Hematopoietic multipotent progenitor cell treated with erythropoietin and hydrocortisone succinate and interleukin-3 and kit ligand, for 4 days (in vitro differentiated cells): ENCODE measurements at regions not wholly inside any gene's neighbourhood (a gene's known extent, or its start where the extent isn't known, plus 50 kb on each side); places are given as distances from the start of the nearest gene placed in this dataset.

Experiments used
- DNase-seq: peaks from one replicate; pipeline ENCODE4 v3.0.0-alpha.2; 2015

DNA sequence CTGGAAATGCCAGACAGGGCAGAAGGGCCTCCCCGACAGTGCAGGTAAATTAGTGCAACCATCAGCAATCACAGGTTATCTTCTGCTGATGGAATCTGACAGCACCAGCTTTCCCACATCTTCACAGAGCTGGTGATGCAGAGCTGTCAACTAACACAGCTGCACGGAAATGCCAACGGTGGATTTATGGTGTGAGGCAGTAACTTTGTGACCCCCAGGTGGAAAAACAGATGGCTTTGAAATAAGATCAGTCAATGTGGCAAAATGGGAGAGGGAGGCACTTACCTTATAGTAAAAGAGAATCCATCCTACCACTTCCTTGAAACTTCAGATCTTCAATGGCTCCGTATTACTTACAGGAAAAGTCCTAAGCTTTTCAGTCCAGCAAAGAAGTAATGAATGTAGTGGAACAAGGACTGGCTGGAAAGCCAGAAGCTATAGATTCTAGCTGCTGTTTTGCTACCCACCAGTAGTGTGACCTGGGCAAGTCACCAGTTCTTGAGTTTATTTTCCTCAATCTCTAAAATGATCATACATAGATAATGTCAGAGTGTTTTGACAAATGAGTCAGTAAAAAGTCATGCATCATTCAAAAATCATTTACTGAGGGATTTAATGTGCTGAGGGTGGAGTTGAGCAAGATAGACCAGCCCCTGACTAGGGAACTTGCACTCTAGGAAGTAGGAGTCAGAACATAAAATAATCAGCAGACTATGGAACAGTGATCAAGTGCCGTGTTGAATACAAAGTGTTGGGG, 245.7 kb upstream of the JUN start:
- no peak for DNase-seq

DNA sequence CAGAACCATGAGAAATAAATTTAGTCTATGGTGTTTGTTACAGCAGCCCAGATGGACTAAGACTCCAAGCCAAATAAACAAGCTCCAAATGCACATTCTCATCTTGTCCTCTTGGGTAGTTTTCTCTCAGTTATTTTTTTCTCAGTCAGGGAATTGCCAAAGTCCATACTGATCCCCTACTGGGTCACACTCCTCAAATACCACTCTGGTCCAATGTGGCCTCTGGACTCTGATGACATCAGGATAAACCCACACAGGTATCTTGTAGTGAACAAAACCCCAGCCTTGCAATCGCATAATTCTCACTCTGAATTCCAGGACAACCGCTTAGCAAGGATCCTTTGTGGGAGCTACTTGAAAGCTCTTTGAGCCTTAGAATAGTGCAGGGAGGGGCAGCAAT, 248.4 kb upstream of the JUN start:
- DNase-seq: no peak

DNA sequence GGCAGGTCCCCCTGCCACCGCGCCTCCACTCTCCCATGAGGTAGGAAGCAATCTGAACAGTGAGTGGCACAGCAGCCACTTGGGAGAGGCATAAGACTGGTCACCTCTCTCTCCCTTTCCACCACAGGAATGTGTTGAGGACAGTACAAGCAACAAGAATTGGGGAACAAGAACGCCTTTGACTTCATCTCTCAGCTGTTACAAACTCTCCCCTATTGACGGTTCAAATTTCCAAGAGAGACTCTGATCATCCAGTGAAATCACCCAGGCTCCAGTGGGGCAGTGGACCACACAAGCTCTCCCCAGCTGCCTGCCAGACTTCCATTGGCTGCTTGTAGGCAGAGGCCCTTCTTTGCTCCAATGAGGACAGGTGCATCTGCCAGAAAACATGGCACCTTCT, 249.9 kb upstream of the JUN start:
- DNase-seq: no peak

DNA sequence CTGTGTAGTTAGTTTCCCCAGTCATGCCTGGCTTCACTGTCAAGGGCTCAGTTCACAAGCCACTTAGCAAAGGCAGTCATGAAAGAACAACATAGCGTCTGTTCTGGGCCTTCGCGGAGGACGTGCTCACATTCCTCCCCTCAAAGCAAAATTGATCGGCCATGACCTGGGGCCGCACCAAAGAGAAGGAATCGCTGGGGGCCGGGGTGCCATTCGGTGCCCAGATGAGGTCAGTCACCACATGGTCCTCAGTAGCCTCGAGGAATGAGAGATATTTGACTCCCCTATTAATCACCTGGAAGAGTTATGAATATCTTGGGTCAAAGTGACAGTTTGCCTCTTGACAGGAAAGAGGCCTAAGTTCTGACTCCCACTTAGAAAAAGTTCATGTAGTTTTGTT, 251.1 kb upstream of the JUN start:
- no peak for DNase-seq

DNA sequence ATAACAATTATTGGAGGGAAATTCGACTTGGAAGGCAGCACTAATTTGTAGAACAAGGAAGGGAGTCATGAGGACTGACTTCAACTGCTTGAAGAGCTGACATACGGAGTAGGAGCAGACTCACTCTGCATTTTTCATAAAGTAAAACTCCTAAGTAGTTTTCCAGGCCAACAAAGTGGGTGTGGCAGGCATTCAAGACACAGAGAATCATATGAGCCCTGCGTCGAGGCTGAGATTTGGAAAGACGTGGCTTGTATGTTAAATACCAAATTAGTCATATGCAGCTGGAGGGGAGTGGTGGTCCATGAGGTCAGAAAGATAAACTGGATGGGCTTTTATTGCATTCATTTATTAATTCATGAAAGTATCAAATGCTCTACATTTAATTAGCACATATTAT, 255.7 kb upstream of the JUN start:
- no peak for DNase-seq

DNA sequence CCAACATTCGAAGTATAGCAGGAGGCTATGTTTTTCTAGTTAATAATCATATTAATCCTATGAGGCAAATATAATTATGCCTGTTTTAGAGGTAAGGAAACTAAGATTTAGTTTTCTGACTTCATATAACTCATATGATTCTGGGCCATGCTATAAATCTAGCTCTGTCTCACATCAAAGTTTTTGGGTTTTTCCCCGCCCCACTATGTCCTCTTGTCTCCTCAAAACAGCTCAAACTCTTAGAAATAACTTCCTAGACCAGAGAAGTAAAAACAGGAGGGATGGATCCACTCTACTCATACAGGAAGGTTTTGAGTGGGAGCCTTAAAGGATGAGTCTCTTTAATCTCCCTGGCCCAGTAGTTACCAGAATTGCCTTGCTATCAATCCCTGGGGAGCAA, 256.4 kb upstream of the FGGY start:
- no peak for DNase-seq

DNA sequence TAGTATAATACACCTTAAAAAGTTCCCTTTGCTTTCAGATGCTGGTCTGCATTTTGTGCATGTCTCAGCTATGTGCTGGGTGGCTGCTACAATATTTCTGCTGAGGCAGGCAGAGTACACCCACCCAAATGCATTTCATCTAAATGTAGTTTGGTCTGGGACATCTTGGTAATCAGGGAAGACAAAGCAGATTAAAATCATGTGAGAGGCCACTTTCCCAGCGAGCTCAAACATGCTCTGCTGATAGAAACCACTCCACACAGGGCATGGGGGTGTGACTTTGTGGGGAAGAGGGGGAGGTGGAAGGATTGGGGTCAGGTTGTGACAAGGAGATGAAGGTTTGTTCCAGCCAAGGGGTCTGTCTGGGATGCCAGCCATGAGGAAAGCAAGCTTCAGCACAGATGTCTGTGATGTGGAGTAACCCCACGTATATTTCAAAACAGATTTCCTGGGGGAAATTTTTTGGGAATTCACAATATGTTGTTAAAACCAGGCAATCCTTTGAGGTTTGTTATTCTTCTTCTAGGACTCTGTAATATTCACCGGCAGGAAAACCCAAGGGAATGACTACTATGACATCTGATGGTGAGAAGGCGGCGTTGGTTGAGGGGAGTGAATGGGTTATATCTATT, 255.1 kb upstream of the FGGY start:
- DNase-seq: no peak

DNA sequence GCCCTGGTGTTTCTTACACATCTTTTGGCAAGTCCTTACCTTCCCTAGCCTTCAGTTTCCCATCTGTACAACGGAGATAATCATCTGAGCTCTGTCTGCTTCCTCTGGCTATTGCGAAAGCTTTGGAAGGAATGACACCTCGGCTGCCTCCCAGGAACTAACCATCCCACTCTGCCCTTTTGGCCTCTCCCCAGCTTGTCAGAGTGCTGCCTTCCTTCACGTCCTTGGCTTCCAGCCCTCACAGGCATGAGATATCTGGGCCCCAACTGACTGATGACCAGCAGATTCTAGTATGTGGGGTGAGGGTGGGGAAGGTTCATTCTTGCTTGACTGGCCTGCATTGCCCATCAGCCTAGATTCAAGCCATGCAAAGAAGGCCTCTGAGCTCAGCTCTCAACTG, 253.1 kb upstream of the FGGY start:
- peak; percentile 13 for DNase-seq

DNA sequence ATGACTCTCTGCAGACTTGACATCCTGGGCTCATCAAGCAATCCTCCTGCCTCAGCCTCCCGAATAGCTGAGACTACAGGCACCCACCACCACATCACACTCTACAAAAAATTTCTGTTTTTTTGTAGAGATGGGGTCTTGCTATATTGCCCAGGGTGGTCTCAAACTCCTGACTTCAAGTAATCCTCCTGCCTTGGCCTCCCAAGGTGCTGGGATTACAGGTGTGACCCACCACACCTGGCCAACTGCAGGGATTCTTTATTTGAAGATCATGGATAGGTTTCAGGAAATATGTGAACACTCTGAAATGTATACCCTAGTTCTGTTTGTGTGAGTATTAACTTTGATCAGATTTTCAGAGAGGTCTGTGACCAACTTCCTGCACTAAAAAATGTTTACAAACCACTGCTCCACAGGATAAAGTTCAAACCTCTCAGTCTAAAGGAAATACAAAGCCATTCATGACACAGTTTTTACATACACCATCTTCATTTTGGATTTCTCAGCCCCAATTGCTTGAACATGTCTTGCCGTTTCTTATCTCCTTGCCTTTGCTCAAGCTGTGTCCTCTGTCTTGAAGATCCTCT, 252.3 kb upstream of the FGGY start:
- DNase-seq: no peak

DNA sequence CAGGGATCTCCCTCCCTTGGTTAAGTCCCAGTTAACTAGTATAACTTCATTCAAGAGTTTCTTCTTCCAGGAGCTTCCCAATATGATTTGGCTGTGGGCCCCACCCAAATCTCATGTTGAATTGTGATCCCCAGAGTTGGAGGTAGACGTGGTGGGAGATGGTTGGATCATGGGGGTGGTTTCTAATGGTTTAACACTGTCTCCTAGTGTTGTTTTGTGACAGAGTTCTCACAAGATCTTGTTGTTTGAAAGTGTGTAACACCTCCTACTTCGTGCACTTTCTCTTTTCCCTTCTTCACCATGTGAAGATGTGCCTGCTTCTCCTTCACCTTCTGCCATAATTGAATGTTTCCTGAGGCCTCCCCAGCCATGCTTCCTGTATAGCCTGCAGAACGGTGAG, 251.8 kb upstream of the FGGY start:
- DNase-seq: no peak

DNA sequence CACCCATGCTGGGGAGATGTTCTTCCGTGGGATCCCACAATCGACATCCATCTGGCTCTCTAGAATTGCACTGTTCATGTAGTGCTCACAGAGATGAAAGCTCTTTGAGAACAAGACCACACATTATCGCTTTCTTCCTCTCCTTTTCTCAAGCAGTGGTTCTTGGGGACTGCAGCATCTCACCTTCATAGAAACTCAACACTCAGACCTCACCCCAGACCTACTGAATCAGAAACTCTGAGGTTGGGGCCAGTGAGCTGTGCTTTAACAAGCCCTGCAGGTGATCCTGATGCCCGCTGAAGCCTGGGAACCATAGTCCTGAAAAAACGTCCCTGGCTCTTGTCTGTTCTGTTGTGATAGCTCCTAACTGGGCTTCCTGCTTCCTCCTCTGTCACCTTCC, 251.3 kb upstream of the FGGY start:
- DNase-seq: no peak

DNA sequence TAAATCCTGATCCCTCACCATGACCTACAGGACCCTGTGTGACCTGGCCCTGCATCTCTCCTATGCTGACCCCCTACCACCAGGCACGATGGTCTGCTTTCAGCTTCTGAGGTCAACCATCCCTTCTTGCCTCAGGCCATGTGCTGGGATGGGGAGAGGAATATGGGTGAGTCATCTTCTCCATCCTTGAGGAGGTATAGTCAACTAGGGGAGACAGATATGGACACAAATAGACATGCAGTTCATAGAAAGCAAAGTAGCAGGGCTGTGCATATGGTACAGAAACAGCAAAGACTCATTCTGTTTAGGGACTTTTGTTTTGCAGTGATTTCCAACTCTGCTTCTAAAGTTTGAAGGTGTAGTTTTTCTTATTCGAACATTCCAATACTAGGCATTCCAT, 250.8 kb upstream of the FGGY start:
- no peak for DNase-seq

DNA sequence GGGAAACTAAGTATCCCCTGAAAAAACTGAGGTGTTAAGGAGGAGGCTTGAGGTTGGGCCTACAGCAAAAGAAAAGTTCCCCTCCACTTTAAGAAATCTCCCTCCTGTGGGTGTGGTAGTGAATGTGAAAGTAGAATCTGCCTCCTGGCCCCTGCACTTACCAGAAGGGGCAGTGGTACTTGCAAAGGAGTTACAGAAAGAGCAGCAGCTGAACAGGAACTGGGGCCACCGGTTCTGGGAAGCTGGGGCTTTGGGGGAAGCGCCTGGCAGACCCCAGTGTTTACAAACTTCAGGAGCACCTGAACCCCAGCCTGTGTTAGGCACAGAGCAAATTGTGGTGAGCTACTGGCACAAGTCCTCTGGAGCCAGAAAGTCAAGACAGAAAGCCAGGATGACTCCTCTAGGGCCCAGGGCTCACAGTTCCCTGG, 250.2 kb upstream of the FGGY start:
- DNase-seq: peak; percentile 44

DNA sequence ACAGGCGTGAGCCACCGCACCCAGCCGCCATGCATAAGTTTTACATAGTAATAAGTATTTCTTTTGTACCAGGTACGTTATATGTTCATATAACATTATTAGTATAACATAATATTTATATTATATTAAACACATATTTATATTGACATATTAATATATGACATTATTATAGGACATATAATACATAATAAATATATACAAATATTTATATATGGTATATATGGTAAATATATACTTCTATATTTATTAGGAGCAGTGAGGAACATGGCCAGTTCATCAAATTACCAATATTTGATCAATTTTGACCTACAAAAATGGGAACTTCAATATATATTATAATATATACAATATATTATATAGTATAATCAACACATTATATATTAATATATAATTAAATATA, 245.9 kb upstream of the FGGY start:
- no peak for DNase-seq

DNA sequence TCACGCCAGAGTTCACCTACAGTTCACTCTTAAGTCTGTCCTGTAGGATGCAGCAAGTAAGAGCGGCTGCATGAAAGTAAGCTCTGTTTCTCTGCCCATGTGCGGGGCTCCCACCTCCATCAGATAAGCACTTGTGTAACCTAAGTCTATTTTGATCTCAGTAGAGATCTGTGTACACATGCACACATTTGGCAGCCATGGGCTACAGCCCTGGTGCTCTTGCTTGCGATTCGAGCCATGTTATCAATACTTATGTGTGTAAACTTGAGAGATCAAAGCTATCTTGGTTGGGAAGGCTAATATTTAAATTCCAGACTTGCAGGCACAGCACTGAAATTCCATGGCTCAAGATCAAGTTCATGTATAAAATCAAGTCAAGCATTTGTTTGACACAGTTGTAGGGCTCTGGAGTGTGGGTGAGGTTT, 244.7 kb upstream of the FGGY start:
- no peak for DNase-seq

DNA sequence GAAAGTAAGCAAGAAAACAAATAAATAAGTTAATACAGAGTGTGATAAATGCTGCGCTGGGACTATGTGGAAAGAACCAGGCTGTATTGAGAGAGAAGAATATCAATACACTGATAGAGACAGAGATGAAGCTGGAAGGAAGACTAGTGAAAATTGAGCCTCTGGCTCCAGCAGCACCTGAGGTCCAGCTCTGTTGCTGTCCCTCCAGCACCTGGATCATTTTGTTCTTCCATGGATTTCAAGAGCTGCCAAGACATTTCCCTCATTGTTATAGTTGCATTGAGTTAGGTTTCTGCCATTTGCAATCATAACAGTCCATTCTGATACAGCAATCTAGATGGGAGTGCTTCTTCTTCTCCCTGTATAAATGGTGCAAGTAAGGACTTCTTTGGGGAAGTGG, 242.7 kb upstream of the FGGY start:
- DNase-seq: no peak

DNA sequence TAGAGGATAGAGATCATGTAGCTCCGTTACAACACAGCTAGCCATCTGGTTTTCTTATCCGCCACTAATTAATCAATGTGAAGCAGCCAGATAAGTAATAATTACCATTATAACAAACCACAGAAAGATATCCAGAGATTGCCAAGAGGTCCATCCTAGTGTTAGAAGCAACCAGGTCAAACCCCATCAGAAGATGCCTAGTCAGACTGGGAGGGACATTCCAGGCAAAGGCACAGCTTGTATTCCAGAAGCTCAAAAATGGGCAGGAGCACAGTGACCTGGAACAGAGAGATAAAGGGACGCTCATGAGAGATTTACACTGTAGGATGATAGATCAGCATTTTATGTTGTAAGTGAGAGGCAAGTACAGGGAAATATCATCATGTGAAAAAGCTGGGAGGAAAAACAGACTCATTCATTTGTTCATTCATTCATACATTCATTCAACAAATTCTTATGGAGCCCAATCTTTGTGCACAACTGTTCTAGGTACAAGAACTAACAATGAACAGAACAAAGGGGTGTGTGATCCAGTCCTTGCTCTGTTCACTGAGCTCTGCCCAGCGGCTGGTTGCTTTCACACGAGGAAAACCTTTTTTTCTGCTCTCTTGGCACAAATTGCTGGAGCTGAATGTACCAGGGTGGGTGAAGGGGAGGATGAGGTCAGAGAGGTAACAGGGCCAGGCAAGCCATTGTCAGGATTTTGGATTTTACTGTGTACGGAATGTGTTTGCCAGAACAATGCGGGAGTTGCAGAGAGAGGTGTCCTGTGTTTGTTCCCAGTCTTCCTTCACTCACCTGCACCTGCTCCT, 240.8 kb upstream of the FGGY start:
- peak; percentile 41 for DNase-seq

DNA sequence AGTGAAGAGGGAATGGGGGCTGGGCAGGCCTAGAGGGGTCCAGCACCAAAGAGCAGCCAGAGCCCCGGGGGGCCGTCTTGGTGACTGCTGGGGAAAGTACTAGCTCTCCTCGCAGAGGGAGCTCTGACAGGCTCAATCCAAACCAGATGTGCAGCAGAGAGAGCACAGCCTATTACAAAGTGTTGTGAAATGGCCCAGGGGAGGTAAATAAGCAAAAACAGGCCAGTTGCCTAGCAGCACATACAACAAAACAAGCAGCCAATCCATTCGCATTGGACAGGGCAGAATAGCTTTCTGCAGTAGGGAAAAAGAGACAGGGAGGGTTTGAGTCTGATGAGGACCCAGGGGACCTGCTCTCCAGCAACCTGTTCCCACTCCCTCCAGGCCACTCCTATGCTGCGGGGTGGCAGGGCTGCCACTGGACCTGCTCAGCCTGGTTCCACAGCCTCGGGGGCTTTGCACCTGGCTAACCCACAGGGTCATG, 239.6 kb upstream of the FGGY start:
- DNase-seq: peak; percentile 40

DNA sequence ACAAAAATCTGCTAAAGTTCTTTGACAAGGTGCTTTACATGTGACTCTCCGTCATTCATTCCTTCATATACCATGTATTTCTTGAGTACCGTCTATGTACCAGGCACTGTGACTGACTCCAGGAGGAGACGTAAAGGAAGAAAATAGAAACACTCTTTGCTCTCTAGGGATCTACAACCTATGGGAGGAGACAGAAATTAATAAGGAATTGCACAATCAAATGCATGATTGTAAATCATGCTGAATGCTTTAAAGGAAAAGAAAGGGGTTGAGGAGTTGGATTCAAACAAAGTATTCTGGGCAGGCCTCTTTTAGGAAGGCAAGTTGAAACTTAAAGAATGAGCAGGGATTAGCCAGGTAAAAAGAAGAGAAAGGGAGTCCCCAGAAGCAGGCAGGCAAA, 239.1 kb upstream of the FGGY start:
- DNase-seq: no peak

DNA sequence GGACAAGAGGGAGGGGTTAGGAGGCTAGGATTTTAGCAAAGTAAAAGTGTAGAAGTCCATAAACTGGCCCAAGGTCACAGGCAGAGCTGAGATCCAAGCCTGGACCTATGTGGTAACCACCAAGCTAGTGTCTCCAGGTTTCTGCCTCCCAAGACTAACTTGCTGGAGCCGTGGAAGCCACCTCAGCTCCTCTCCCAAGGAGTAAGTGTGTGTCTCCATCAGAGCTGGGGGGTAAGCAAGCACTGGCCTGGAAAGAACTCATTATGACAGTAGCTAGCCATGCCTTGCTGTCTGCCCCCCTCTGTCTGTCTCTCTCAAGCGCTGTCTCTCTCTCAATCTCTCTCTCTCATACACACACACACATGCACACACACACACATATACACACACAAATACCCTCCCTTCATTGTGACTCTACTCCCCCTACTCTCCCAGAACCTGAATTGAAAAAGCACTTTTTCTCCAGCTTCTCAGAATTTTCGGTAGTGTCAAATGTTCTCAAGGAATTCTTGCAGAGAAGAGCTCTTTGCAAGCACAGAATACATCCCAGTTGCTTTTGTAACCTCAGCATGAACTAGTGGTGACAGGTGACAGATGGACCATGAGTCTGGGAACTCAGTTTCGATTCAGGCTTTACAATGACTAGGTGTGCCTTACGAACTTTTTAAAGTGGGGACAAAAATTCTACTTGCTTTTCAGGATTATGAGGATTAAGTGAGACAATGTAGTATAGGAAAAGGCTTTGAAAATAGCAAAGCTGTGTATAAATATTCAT, 238.0 kb upstream of the FGGY start:
- DNase-seq: no peak

DNA sequence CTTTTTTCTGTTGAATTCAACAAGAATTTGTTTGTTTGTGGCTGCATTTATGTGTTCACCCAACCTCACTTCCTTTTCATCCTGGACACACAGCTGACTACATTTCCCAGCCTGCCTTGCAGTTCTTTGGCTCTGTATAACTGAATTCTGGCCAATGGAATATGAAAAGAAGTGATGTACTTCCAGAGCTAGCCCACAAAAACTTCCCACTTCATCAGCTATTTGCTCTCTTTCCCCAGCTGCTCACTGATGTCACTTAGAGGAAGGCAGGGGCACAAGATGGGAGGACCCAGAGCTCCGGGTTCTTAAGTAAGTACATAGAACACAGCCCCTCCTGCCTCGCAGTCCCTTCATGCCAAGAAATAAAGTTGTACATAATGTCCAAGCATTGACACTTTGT, 235.0 kb upstream of the FGGY start:
- peak; percentile 36 for DNase-seq

DNA sequence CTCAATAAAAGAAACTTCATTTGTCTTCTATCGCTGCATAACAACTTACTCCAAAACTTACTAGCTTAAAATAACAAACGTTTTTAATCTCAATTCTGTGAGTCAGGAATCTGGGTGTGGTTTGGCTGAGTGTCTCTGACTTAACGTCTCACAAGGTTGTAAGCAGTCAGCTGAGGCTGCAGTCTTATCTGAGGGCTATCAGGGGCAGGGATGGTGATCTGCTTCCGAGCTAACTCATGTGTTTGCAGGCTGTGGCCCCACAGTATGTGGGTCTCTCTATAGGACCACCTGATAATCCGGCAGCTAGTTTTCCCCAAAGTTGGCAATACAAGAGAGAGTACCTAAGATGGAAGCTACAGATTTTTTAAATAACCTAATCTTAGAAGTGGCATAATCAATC, 234.2 kb upstream of the FGGY start:
- peak; percentile 61 for DNase-seq

DNA sequence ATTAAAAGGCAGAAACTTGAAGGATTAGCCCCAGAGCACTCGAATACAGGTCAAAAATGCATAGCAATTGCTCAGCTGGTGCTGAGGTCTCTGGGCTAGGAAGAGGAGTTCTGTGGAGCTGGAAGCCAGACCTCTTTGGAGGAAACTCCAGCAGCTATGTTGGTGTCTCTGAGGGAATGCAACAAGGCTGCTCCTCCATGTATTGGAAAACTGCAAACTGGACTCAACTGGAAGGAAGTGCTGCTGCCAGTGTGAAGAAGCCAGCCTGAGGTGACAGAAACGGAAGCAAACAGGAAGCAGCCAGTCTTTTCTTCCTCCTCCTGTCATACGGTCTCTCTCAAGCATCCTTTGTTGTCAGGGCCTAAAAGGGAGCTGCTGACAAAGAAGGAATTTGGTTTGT, 233.4 kb upstream of the FGGY start:
- DNase-seq: no peak
